Heart right ventricle (tissue), 16 donors: ENCODE measurements at regions not wholly inside any gene's neighbourhood (a gene's known extent, or its start where the extent isn't known, plus 50 kb on each side); places are given as distances from the start of the nearest gene placed in this dataset.

Experiments
- ATAC-seq, 8 donors: fragments of 200-7000 bp; cut with Tn5 transposase; one replicate each; pipeline ENCODE4 v1.9.1; 2020; ENCODE audit warnings: mild to moderate bottlenecking in 8 of 8, moderate library complexity in 8 of 8, moderate number of reproducible peaks in 1 of 8
- DNase-seq, 2 donors: peaks; one replicate each; pipeline ENCODE4 v3.0.0-alpha.2; 2020
- H3K27ac ChIP-seq, 10 donors: fragments of 200-600 bp; sonication (generic) in 2 of 10; one replicate each; pipeline versions ENCODE4 v1.5.0 to v1.8.0; 2020 to 2022; ENCODE audit warnings: mild to moderate bottlenecking in 3 of 10
- H3K27me3 ChIP-seq, 7 donors: fragments of 200-600 bp; one replicate each; pipeline ENCODE4 v1.8.0; 2021 to 2022; ENCODE audit warnings: mild to moderate bottlenecking in 2 of 7
- H3K36me3 ChIP-seq, 9 donors: fragments of 200-600 bp; sonication (generic) in 1 of 9; one replicate each; pipeline versions ENCODE4 v1.5.0 to v1.8.0; 2020 to 2022; ENCODE audit warnings: mild to moderate bottlenecking in 2 of 9
- H3K4me1 ChIP-seq, 9 donors: fragments of 200-600 bp; sonication (generic) in 1 of 9; one replicate each; pipeline versions ENCODE4 v1.5.0 to v1.8.0; 2020 to 2022; ENCODE audit warnings: mild to moderate bottlenecking in 4 of 9
- H3K4me3 ChIP-seq, 10 donors: fragments of 200-600 bp; sonication (generic) in 2 of 10; one replicate each; pipeline versions ENCODE4 v1.5.0 to v1.8.0; 2020 to 2022; ENCODE audit warnings: mild to moderate bottlenecking in 7 of 10, moderate library complexity in 2 of 10
- H3K9me3 ChIP-seq, 11 donors: fragments of 200-600 bp in 10 of 11; sonication (generic) in 2 of 11; one replicate each; pipeline versions ENCODE4 v1.5.0 to v1.8.0; 2013 to 2022; ENCODE audit warnings: mild to moderate bottlenecking in 2 of 11, control low read depth in 1 of 11, moderate library complexity in 1 of 11
- CTCF ChIP-seq, 9 donors: fragments of 200-600 bp; sonication (generic) in 2 of 9; IDR thresholded peaks; one replicate each; pipeline versions ENCODE4 v1.5.0 to v1.8.0; 2021 to 2022; ENCODE audit warnings: antibody characterized with exemption in 9 of 9, mild to moderate bottlenecking in 5 of 9, moderate library complexity in 1 of 9
- WGBS, 2 donors: extraction: QIAGEN DNeasy Blood & Tissue Kit; methylation state at CpG; one replicate each; pipeline ENCODE4 v1.1.7; 2013; ENCODE audit warnings: inconsistent platforms in 1 of 2; 5-methylcytosine and 5-hydroxymethylcytosine counted together
- intact Hi-C, 10 donors: fragments of 100-400 bp; cut with DNase I; formaldehyde crosslinking; loops; one replicate each; pipeline versions ENCODE4 v1.11.1 to v1.14.2; 2022
- donor health status: Arrhythmogenic right ventricular cardiomyopathy.
- donor health status: ischemic (EF 13 %, LVEDD 7.1; RV severe dilation, severe dysfunction).
- donor health status: healthy with polysubstance abuse.
- donor health status: DM: no; HTN: yes; CAD: no.
- donor health status: DM: no; HTN: no; CAD: no.
- donor health status: ischemic (EF 25% LVEDD 6.9; RV normal size, moderate dysfunction).
- donor health status: ischemic (EF 25% LVEDD 5.7; RV mildly dilated, moderate dysfunction).
- donor health status: healthy.
- donor health status: DM: yes; HTN: yes; CAD: no.
- donor health status: Ischemic cardiomyopathy.
- donor health status: ischemic (EF 35%, LVEDD 5.7; RV mildly dilated, moderate dysfunction).
- donor health status: nonischemic (EF 11% LVEDD 7.7; RV severe dilation, severe dysfunction).
- donor health status: DM: yes; HTN: yes; CAD: no.
- donor health status: PGD.
- donor health status: ischemic (EF 29% LVEDD 5.4; RV normal size, mild dysfunction).
- donor health status: nonischemic (EF 23%, LVEDD 6.1; RV moderate dilation, normal function).

- Histone ChIP-seq H3K36me3 (no peaks in the 10 kb centered on the region), H3K9me3 (no peaks in the 10 kb centered on the region), H3K4me1 (peaks cover 0 to 10% (median 0%) of the 10 kb centered on the region in 9 donors), H3K27me3 (peaks cover 0 to 61% (median 38%) of the 10 kb centered on the region in 7 donors), H3K4me3 (no peak overlapping the region), H3K27ac (no peak overlapping the region)
- intact Hi-C loops = no loop called here
- 52 to 62% methylated on average over 26 of the region's 26 CpGs for WGBS, 2 donors
- ATAC-seq = no peak
- TF ChIP-seq CTCF (IDR thresholded peaks at IDR 0.05) = no peak
- no peak for DNase-seq
These were observed 289.5 kb downstream of the RRAGC start for GRCh38 chr1:38569932-38570656.

DNA sequence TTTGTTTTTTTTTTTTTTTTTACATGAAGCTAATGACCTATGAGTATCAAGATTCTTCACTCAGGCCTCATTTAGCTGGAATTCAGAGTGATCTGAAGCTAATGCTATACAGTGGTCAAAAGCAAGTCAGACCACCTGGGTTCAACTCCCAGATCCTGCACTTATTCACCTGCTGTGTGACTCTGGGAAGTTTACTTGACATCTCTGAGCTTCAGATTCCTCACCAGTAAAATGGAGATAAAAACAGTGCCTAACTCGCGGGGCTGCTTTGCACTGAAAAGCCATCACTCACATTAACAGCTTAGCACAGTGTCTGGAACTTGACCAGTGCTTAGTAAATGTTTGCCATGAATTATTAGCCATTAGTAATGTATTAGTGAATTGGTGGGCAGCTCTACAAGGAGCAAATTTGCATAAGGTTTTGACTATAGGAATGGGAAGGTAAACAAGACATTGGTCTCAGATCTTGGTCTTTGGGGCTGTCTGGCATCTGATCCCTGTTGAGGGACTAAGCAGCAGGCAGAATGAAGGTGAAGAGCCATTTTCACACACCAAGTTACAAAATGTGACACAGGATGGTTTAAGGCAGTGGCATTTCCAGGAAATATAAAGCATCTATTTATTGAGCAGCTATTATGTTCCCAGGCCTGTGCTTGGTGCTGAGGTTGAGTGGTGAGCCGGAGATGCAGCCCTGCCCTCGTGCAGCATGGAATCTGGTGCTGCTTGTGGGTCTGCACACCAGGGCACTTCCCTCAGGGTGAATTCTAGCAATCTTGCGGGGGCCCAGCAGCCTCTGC, 291.3 kb downstream of the RRAGC start:
- ATAC-seq (no peak), DNase-seq (no peak)
- no peak overlapping the region for H3K4me3 ChIP-seq
- no peaks in the 10 kb centered on the region for H3K36me3 ChIP-seq
- H3K27ac ChIP-seq = no peak overlapping the region
- H3K27me3 ChIP-seq = peaks cover 0 to 70% (median 31%) of the 10 kb centered on the region in 7 donors
- 84 to 90% methylated on average over 5 of the region's 5 CpGs for WGBS, 2 donors
- peaks cover 0 to 10% (median 0%) of the 10 kb centered on the region in 9 donors for H3K4me1 ChIP-seq
- intact Hi-C loops = no loop called here
- no peak for TF ChIP-seq CTCF (IDR thresholded peaks at IDR 0.05)
- H3K9me3 ChIP-seq = no peaks in the 10 kb centered on the region

- no peaks in the 10 kb centered on the region for H3K36me3 ChIP-seq
- no peak overlapping the region for H3K4me3 ChIP-seq
- peaks cover 0 to 10% (median 0%) of the 10 kb centered on the region in 9 donors for H3K4me1 ChIP-seq
- ATAC-seq (no peak), DNase-seq (no peak)
- H3K27ac ChIP-seq = no peak overlapping the region
- no peak for TF ChIP-seq CTCF (IDR thresholded peaks at IDR 0.05)
- 75 to 81% methylated on average over 5 of the region's 5 CpGs for WGBS, 2 donors
- peaks cover 0 to 74% (median 40%) of the 10 kb centered on the region in 7 donors for H3K27me3 ChIP-seq
- no peaks in the 10 kb centered on the region for H3K9me3 ChIP-seq
- intact Hi-C loops = no loop called here
These were observed 292.2 kb downstream of the RRAGC start for GRCh38 chr1:38567401-38567800.

DNA sequence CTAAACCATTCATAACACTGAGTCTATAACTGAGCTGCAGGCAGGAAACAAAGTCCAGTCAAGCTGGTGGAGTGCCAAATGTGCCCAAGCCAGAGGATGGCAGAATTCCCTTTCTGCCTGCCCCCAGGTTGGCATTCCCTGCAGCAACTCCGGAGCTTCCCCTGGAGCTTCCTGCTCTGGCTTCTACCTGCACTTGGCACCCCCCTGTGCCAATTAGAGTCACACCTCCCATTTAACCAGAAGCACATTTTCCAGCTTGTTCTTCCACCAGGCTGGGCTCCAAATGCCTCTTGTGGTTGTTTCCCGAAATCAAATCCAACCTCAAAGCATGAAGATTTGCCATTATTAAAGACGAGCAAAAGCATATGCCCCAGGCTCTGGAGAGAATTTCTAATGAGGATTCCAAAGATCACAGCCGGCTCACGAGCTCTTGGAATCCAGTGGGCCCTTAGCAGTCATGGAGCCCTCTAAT, 294.5 kb downstream of the RRAGC start:
- no peak overlapping the region for H3K4me3 ChIP-seq
- DNase-seq (no peak), ATAC-seq (no peak)
- no peak for TF ChIP-seq CTCF (IDR thresholded peaks at IDR 0.05)
- no peaks in the 10 kb centered on the region for H3K9me3 ChIP-seq
- H3K4me1 ChIP-seq = peaks cover 0 to 7% (median under 1%) of the 10 kb centered on the region in 9 donors
- no peak overlapping the region for H3K27ac ChIP-seq
- intact Hi-C loops = no loop called here
- H3K27me3 ChIP-seq = peaks cover 0 to 74% (median 52%) of the 10 kb centered on the region in 7 donors
- H3K36me3 ChIP-seq = no peaks in the 10 kb centered on the region
- 62% methylated on average over 5 of the region's 5 CpGs for WGBS, 2 donors
